Activated T-cell treated with anti-CD3 and anti-CD28 coated beads for 48 hours (primary cell): ENCODE measurements at regions not wholly inside any gene's neighbourhood (a gene's known extent, or its start where the extent isn't known, plus 50 kb on each side); places are given as distances from the start of the nearest gene placed in this dataset.
"Not testable (repeated sequence)": the region's sequence is repeated elsewhere in the genome, so short reads cannot be mapped to it uniquely, and the experiment has no call there.

ENCODE experiments used
- DNase-seq: peaks from one replicate; pipeline ENCODE4 v3.0.0-alpha.2; 2020; ENCODE audit warnings: low read depth

DNA sequence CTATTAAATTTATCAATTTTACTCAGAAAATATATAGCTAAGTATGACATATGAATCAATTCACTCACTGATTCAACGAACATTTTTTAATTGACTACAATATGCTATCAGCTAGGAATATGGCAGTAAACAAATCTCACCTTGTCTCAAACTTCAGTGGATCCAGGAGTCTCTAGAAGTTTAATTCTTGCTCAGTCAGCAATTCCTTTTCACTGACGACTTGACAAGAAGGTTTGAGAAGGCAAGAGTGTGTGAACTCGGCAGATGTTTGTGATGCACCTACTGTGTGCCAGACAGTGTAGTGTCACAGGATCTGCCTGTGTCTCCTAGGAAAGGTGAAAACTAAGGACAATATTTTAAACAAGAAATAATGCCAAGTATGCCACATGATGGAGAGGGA, 4175.7 kb upstream of the OR11H1 start:
- DNase-seq = not testable (repeated sequence)

- DNase-seq = no peak
Measured at GRCh38 chr22:11360632-11361031, 4167.4 kb upstream of the OR11H1 start.

GRCh38 chr22:11361496-11361895, 4166.5 kb upstream of the OR11H1 start:
- DNase-seq = not testable (repeated sequence)

DNA sequence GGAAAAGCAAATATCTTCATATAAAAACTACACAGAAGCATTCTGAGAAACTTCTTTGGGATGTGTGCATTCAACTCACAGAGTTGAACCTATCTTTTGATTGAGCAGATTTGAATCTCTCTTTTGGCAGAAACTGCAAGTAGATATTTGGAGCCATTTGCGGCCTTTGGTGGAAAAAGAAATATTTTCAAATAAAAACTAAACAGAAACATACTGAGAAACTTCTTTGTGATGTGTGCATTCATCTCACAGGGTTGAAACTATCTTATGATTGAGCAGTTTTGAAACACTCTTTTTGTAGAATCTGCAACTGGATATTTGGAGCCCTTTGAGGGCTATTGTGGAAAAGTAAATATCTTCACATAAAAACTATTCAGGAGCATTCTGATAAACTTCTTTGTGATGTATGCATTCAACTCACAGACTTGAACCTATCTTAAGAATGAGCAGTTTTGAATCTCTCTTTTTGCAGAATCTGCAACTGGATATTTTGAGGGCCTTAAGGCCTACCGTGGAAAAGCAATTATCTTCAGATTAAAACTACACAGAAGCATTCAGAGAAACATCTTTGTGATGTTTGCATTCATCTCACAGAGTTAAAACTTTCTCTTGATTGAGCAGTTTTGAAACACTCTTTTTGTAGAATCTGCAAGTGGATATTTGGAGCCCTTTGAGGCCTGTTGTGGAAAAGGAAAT, 4158.2 kb upstream of the OR11H1 start:
- not testable (repeated sequence) for DNase-seq

GRCh38 chr22:11370311-11370710, 4157.7 kb upstream of the OR11H1 start:
- not testable (repeated sequence) for DNase-seq
